ENCODE measurements at regions not wholly inside any gene's neighbourhood (a gene's known extent, or its start where the extent isn't known, plus 50 kb on each side); places are given as distances from the start of the nearest gene placed in this dataset.

DNA sequence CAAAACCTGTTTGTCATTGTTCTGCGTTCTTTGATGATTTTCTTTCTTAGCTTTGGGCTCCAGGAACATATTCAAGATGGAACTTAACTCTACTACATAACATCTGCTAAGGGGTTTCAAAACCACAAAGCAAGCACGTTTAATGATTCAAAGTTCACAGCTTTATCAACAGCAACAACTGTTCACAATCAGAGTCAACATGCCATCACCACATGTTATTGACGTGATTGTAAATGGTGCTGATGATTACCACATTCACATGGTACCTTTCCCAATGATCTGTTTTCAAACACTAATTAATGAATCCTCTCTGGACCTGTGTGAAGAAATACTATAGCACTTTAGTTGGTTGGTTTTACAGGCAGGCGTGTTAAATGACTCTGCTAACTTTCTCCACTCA lies 180.6 kb upstream of the CEP162 start:
- no peaks in the 10 kb centered on the region for H3K36me3 ChIP-seq (ENCODE audit: control insufficient read depth in 3 of 3, insufficient read depth in 2 of 3, low read depth in 1 of 3, low read length in 3 of 3)
- no peak overlapping the region for H3K27ac ChIP-seq (ENCODE audit: low read depth in 1 of 3, low read length in 2 of 3)
- FAIRE-seq (no peak), DNase-seq (peak in 1 of 2 donors; percentile 7)
- H3K9me3 ChIP-seq (ENCODE audit: control insufficient read depth in 2 of 2, insufficient read depth in 1 of 2, low read depth in 1 of 2, low read length in 1 of 2) = no peaks in the 10 kb centered on the region
- H3K4me3 ChIP-seq (ENCODE audit: low read depth in 1 of 3, low read length in 3 of 3) = no peak overlapping the region
- H3K4me1 ChIP-seq (ENCODE audit: control insufficient read depth in 3 of 3, insufficient read depth in 2 of 3, low read depth in 1 of 3, low read length in 2 of 3) = no peaks in the 10 kb centered on the region
- no peaks in the 10 kb centered on the region for H3K27me3 ChIP-seq (ENCODE audit: control insufficient read depth in 3 of 3, insufficient read depth in 3 of 3, low read length in 3 of 3)
- WGBS, 3 donors = 37 to 60% (median 44%) methylated on average over 4 of the region's 4 CpGs

DNA sequence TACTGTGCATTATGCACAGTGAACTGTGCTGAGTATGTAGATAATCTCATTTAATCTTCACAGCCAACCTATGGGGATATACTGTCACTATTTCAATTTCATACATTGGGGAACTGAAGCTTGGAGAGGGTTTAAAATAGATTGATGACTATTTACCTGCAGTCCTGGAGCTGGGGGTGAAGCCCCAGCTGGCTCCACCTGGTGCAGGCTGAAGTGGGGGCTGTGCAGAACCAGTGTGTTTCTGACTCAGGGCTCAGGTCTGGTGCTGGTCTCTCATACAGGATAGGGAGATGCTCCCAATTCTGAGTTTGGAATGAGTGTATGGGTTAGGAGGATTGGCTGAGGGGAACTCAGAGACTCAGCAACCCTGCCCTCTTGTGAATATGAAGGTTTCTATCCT lies 176.1 kb upstream of the CEP162 start:
- H3K36me3 ChIP-seq (ENCODE audit: control insufficient read depth in 3 of 3, insufficient read depth in 2 of 3, low read depth in 1 of 3, low read length in 3 of 3) = no peaks in the 10 kb centered on the region
- H3K27ac ChIP-seq (ENCODE audit: low read depth in 1 of 3, low read length in 2 of 3) = no peak overlapping the region
- FAIRE-seq = no peak
- H3K4me1 ChIP-seq (ENCODE audit: control insufficient read depth in 3 of 3, insufficient read depth in 2 of 3, low read depth in 1 of 3, low read length in 2 of 3) = no peaks in the 10 kb centered on the region
- H3K27me3 ChIP-seq (ENCODE audit: control insufficient read depth in 3 of 3, insufficient read depth in 3 of 3, low read length in 3 of 3) = no peaks in the 10 kb centered on the region
- DNase-seq = no peak
- no peak overlapping the region for H3K4me3 ChIP-seq (ENCODE audit: low read depth in 1 of 3, low read length in 3 of 3)
- no peaks in the 10 kb centered on the region for H3K9me3 ChIP-seq (ENCODE audit: control insufficient read depth in 2 of 2, insufficient read depth in 1 of 2, low read depth in 1 of 2, low read length in 1 of 2)

DNA sequence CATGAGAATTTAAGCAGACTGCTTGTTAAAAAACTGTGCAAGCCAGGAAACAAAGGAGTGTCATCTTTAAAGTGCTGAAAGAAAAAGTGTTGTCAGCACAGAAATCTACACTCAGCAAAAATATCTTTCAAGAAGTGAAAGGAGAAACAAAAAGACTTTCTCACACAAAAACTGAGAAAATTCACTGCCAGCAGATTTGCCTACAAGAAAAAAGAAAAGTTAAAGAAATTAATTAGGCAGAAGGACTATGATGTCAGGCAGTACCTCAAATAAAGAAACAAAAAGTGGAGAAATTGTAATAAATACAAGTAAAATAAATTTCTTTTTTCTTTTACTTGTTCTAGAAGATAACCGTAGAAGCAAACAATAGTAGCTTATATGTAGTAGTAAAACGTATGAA lies 171.6 kb upstream of the CEP162 start:
- Histone ChIP-seq H3K27ac (ENCODE audit: low read depth in 1 of 3, low read length in 2 of 3) (no peak overlapping the region), H3K36me3 (ENCODE audit: control insufficient read depth in 3 of 3, insufficient read depth in 2 of 3, low read depth in 1 of 3, low read length in 3 of 3) (no peaks in the 10 kb centered on the region)
- WGBS, 3 donors = 81 to 83% (median 81%) methylated on average over 2 of the region's 2 CpGs

DNA sequence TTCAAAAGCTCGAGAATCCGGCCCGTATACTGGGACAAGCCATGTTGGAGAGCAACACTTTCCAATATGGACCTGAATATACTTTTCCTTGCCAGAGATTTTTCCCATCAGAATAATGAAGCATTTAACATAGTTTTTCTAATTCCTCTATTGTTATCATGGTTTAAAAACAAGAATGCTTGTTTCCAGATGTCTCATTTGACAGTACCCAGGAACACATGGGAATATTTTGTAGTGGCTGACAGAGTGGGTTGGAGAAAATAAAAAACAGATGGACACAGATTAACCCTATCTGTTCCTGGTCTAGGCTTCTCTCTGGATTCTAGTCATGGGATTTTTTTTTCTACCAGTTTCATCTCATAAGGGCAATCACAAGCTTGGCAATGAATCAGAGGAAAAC lies 164.8 kb upstream of the CEP162 start:
- Histone ChIP-seq H3K9me3 (ENCODE audit: control insufficient read depth in 2 of 2, insufficient read depth in 1 of 2, low read depth in 1 of 2, low read length in 1 of 2) (no peaks in the 10 kb centered on the region), H3K4me3 (ENCODE audit: low read depth in 1 of 3, low read length in 3 of 3) (no peak overlapping the region), H3K27me3 (ENCODE audit: control insufficient read depth in 3 of 3, insufficient read depth in 3 of 3, low read length in 3 of 3) (no peaks in the 10 kb centered on the region), H3K27ac (ENCODE audit: low read depth in 1 of 3, low read length in 2 of 3) (no peak overlapping the region), H3K4me1 (ENCODE audit: control insufficient read depth in 3 of 3, insufficient read depth in 2 of 3, low read depth in 1 of 3, low read length in 2 of 3) (no peaks in the 10 kb centered on the region), H3K36me3 (ENCODE audit: control insufficient read depth in 3 of 3, insufficient read depth in 2 of 3, low read depth in 1 of 3, low read length in 3 of 3) (no peaks in the 10 kb centered on the region)
- 71 to 97% (median 84%) methylated on average over 3 of the region's 3 CpGs for WGBS, 3 donors
- no peak for FAIRE-seq
- no peak for DNase-seq

More for the DNA sequence above, 171.6 kb upstream of the CEP162 start:
- no peak for DNase-seq
- Histone ChIP-seq H3K9me3 (ENCODE audit: control insufficient read depth in 2 of 2, insufficient read depth in 1 of 2, low read depth in 1 of 2, low read length in 1 of 2) (no peaks in the 10 kb centered on the region), H3K4me1 (ENCODE audit: control insufficient read depth in 3 of 3, insufficient read depth in 2 of 3, low read depth in 1 of 3, low read length in 2 of 3) (no peaks in the 10 kb centered on the region), H3K27me3 (ENCODE audit: control insufficient read depth in 3 of 3, insufficient read depth in 3 of 3, low read length in 3 of 3) (no peaks in the 10 kb centered on the region), H3K4me3 (ENCODE audit: low read depth in 1 of 3, low read length in 3 of 3) (no peak overlapping the region)
- no peak for FAIRE-seq

DNA sequence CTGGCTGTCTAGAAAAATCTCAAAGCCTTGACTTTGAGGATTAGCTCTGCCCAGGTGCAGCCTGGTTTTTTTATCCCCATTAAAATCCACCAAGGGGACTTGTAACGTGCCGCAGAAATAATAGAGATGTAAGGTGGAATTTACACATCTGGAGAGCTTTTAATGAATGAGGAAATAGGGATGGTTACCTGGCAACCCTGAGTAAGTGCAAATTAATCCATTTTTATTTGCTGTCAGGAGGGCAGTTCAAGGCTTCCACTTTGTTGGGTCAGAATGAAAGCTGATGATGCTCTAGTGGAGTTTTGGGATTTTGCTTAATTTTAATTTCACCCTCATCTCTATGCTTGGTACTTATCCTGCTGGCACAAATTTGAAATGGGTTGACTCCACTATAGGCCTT lies 163.4 kb upstream of the CEP162 start:
- 71 to 82% (median 77%) methylated on average over 2 of the region's 2 CpGs for WGBS, 3 donors
- DNase-seq (no peak), FAIRE-seq (no peak)
- H3K27ac ChIP-seq (ENCODE audit: low read depth in 1 of 3, low read length in 2 of 3) = no peak overlapping the region
- no peak overlapping the region for H3K4me3 ChIP-seq (ENCODE audit: low read depth in 1 of 3, low read length in 3 of 3)
- no peaks in the 10 kb centered on the region for H3K4me1 ChIP-seq (ENCODE audit: control insufficient read depth in 3 of 3, insufficient read depth in 2 of 3, low read depth in 1 of 3, low read length in 2 of 3)
- H3K27me3 ChIP-seq (ENCODE audit: control insufficient read depth in 3 of 3, insufficient read depth in 3 of 3, low read length in 3 of 3) = no peaks in the 10 kb centered on the region
- H3K36me3 ChIP-seq (ENCODE audit: control insufficient read depth in 3 of 3, insufficient read depth in 2 of 3, low read depth in 1 of 3, low read length in 3 of 3) = no peaks in the 10 kb centered on the region
- no peaks in the 10 kb centered on the region for H3K9me3 ChIP-seq (ENCODE audit: control insufficient read depth in 2 of 2, insufficient read depth in 1 of 2, low read depth in 1 of 2, low read length in 1 of 2)

DNA sequence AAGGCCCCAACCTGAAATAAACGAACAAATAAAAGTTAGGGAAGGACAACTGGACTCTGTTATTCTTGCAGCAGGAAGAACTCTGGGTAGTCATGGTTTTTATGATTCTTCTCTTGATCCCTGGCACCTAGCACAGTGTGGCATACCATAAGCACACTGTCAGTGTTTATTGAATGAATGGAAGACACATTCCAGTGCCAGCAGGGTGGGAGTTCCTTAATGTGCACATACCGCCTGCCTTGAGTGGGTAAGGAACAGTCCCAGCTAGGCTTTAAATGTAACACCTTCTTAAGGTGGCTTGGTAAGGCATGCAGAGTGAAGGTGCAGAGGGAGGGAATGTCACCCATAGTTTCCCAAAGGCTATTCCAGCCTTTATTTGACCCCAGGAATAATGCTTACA lies 162.9 kb upstream of the CEP162 start:
- WGBS, 3 donors = 56 to 66% (median 59%) methylated on average over 2 of the region's 2 CpGs
- H3K4me3 ChIP-seq (ENCODE audit: low read depth in 1 of 3, low read length in 3 of 3) = no peak overlapping the region
- FAIRE-seq (no peak), DNase-seq (no peak)
- no peaks in the 10 kb centered on the region for H3K9me3 ChIP-seq (ENCODE audit: control insufficient read depth in 2 of 2, insufficient read depth in 1 of 2, low read depth in 1 of 2, low read length in 1 of 2)
- H3K36me3 ChIP-seq (ENCODE audit: control insufficient read depth in 3 of 3, insufficient read depth in 2 of 3, low read depth in 1 of 3, low read length in 3 of 3) = no peaks in the 10 kb centered on the region
- no peaks in the 10 kb centered on the region for H3K27me3 ChIP-seq (ENCODE audit: control insufficient read depth in 3 of 3, insufficient read depth in 3 of 3, low read length in 3 of 3)
- H3K4me1 ChIP-seq (ENCODE audit: control insufficient read depth in 3 of 3, insufficient read depth in 2 of 3, low read depth in 1 of 3, low read length in 2 of 3) = no peaks in the 10 kb centered on the region
- no peak overlapping the region for H3K27ac ChIP-seq (ENCODE audit: low read depth in 1 of 3, low read length in 2 of 3)

DNA sequence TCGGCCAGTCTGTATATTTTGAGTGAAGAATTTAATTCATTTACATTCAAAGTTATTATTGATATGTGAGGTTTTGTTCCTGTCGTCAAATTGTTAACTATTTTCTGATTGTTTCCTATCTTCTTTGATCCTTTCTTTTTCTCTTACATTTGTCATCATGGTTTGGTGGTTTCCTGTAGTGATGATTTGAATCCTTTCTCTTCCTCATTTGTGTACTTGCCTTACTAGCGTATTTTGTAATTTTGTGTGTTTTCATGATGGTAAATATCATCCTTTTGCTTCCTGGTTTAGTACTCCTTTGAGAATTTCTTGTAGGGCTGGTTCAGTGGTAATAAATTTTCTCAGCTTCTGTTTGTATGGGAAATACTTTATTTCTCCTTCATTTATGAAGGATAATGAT lies 151.7 kb upstream of the CEP162 start:
- WGBS, 3 donors = 79 to 88% (median 84%) methylated on average over 3 of the region's 3 CpGs
- H3K4me3 ChIP-seq (ENCODE audit: low read depth in 1 of 3, low read length in 3 of 3) = no peak overlapping the region
- no peak for FAIRE-seq

DNA sequence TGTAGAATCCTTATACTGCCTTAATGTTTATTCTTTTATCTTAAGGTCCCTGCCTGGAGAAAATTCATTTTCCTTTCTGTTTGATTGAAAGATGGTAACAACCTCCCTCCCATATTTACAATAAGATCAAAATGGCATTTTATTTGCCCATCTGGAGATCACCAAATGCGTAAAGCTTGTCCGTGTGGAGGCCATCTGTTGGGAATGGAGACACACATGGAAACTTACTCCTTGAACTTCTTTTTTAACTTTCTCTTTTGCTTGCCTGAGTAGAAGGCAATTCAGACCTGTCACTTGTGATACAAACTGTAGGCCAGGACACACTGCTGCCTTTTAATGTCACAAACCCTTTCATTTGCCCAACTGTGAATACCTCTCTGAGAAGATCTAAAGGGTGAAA lies 144.8 kb upstream of the CEP162 start:
- H3K4me1 ChIP-seq (ENCODE audit: control insufficient read depth in 3 of 3, insufficient read depth in 2 of 3, low read depth in 1 of 3, low read length in 2 of 3) = no peaks in the 10 kb centered on the region
- H3K36me3 ChIP-seq (ENCODE audit: control insufficient read depth in 3 of 3, insufficient read depth in 2 of 3, low read depth in 1 of 3, low read length in 3 of 3) = no peaks in the 10 kb centered on the region
- FAIRE-seq = no peak
- no peak overlapping the region for H3K27ac ChIP-seq (ENCODE audit: low read depth in 1 of 3, low read length in 2 of 3)
- WGBS, 3 donors = 65 to 73% (median 70%) methylated on average over 2 of the region's 2 CpGs
- no peaks in the 10 kb centered on the region for H3K9me3 ChIP-seq (ENCODE audit: control insufficient read depth in 2 of 2, insufficient read depth in 1 of 2, low read depth in 1 of 2, low read length in 1 of 2)
- DNase-seq = no peak
- H3K27me3 ChIP-seq (ENCODE audit: control insufficient read depth in 3 of 3, insufficient read depth in 3 of 3, low read length in 3 of 3) = no peaks in the 10 kb centered on the region
- H3K4me3 ChIP-seq (ENCODE audit: low read depth in 1 of 3, low read length in 3 of 3) = no peak overlapping the region

More for the DNA sequence above, 151.7 kb upstream of the CEP162 start:
- Histone ChIP-seq H3K4me1 (ENCODE audit: control insufficient read depth in 3 of 3, insufficient read depth in 2 of 3, low read depth in 1 of 3, low read length in 2 of 3) (no peaks in the 10 kb centered on the region), H3K9me3 (ENCODE audit: control insufficient read depth in 2 of 2, insufficient read depth in 1 of 2, low read depth in 1 of 2, low read length in 1 of 2) (peaks cover 0 to 2% of the 10 kb centered on the region in 2 donors), H3K36me3 (ENCODE audit: control insufficient read depth in 3 of 3, insufficient read depth in 2 of 3, low read depth in 1 of 3, low read length in 3 of 3) (no peaks in the 10 kb centered on the region), H3K27me3 (ENCODE audit: control insufficient read depth in 3 of 3, insufficient read depth in 3 of 3, low read length in 3 of 3) (no peaks in the 10 kb centered on the region), H3K27ac (ENCODE audit: low read depth in 1 of 3, low read length in 2 of 3) (no peak overlapping the region)
- no peak for DNase-seq

DNA sequence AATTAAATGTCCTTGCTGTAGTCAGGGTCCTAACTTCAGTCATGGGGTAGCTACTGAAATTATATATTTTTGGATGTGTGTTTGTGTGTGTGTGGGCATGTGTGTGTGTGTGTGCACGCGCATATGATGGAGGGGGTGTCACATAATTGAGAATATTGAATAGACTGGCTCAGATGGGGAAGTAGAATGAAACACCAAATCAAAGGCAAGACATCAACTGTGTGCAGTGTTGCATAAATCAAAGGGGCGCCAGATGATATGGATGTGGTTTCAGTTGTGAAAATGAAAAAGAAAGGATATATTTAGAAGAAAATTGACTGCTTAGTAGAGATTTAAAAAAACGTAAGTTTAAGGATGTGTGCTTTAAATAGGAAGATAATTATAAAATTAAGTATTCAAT lies 144.2 kb upstream of the CEP162 start:
- DNase-seq (no peak), FAIRE-seq (no peak)
- H3K36me3 ChIP-seq (ENCODE audit: control insufficient read depth in 3 of 3, insufficient read depth in 2 of 3, low read depth in 1 of 3, low read length in 3 of 3) = no peaks in the 10 kb centered on the region
- no peaks in the 10 kb centered on the region for H3K9me3 ChIP-seq (ENCODE audit: control insufficient read depth in 2 of 2, insufficient read depth in 1 of 2, low read depth in 1 of 2, low read length in 1 of 2)
- WGBS, 3 donors = 73 to 80% (median 74%) methylated on average over 4 of the region's 4 CpGs
- H3K4me3 ChIP-seq (ENCODE audit: low read depth in 1 of 3, low read length in 3 of 3) = no peak overlapping the region
- no peaks in the 10 kb centered on the region for H3K27me3 ChIP-seq (ENCODE audit: control insufficient read depth in 3 of 3, insufficient read depth in 3 of 3, low read length in 3 of 3)
- no peaks in the 10 kb centered on the region for H3K4me1 ChIP-seq (ENCODE audit: control insufficient read depth in 3 of 3, insufficient read depth in 2 of 3, low read depth in 1 of 3, low read length in 2 of 3)
- H3K27ac ChIP-seq (ENCODE audit: low read depth in 1 of 3, low read length in 2 of 3) = no peak overlapping the region
